A549 (cell line): ENCODE measurements at regions not wholly inside any gene's neighbourhood (a gene's known extent, or its start where the extent isn't known, plus 50 kb on each side); places are given as distances from the start of the nearest gene placed in this dataset.

Experiments used
- ATAC-seq, 2 experiments: fragments of 200-7000 bp in 1 of 2; fragments of >200 bp in 1 of 2; cut with Nextera tagmentation in 1 of 2; cut with Tn5 transposase in 1 of 2; 3 replicates each; pipeline versions ENCODE4 v1.8.0 to v1.9.1; 2018 to 2020; ENCODE audit warnings: mild to moderate bottlenecking in 1 of 2, moderate library complexity in 1 of 2
- CTCF ChIA-PET: fragments of 300-600 bp; sonication (Branson Sonifier 250); formaldehyde crosslinking; extraction: SDS; loops from one replicate; lab custom pipeline; 2021; ENCODE audit warnings: antibody characterized with exemption, inconsistent platforms; lab: Yijun Ruan, JAX
- POLR2A ChIA-PET: fragments of 350-600 bp; formaldehyde crosslinking; extraction: SDS; loops from one replicate; lab custom pipeline; 2021; ENCODE audit warnings: antibody characterized with exemption, inconsistent platforms; lab: Yijun Ruan, JAX
- DNase-seq, 2 experiments: peaks; one replicate each; pipeline versions ENCODE4 v3.0.0 to v3.0.0-alpha.2; 2011 to 2016; ENCODE audit warnings: low read depth in 1 of 2, low spot score in 1 of 2
- FAIRE-seq: peaks from 2 replicates; lab custom pipeline; 2011; peaks lifted over from hg19 to GRCh38; lab: Jason Lieb, UNC
- H3K27ac ChIP-seq, 2 experiments: fragments of >200 bp; sonication (Bioruptor Twin); formaldehyde crosslinking; 3 replicates each; pipeline ENCODE4 v1.5.1; 2016 to 2017
- H3K4me1 ChIP-seq: fragments of >200 bp; sonication (Bioruptor Twin); formaldehyde crosslinking; 3 replicates; pipeline ENCODE4 v1.6.1; 2016
- H3K4me2 ChIP-seq: fragments of >200 bp; sonication (Bioruptor Twin); formaldehyde crosslinking; 3 replicates; pipeline ENCODE4 v1.6.1; 2016
- H3K4me3 ChIP-seq: fragments of >200 bp; sonication (Bioruptor Twin); formaldehyde crosslinking; 3 replicates; pipeline ENCODE4 v1.5.1; 2016
- H3K9me3 ChIP-seq: fragments of >200 bp; sonication (Bioruptor Twin); formaldehyde crosslinking; 3 replicates; pipeline ENCODE4 v1.6.1; 2016
- BHLHE40 ChIP-seq: IDR thresholded peaks from 2 replicates; pipeline ENCODE4 v1.6.1; 2012; ENCODE audit warnings: low read depth, low read length, inconsistent platforms
- EHF ChIP-seq: fragments of 250-450 bp; sonication (Bioruptor Pico); IDR thresholded peaks from 2 replicates; pipeline ENCODE4 v1.5.0; 2020; ENCODE audit warnings: mild to moderate bottlenecking
- EP300 ChIP-seq, 2 experiments: fragments of >200 bp; sonication (Bioruptor Twin); formaldehyde crosslinking; IDR thresholded peaks; 2 replicates in 1 of 2; 3 replicates in 1 of 2; pipeline ENCODE4 v1.6.1; 2016 to 2017
- FOXS1 ChIP-seq: fragments of 250-450 bp; sonication (Bioruptor Pico); IDR thresholded peaks from 2 replicates; pipeline ENCODE4 v1.5.0; 2020; ENCODE audit warnings: mild to moderate bottlenecking, moderate library complexity
- GATA3 ChIP-seq: IDR thresholded peaks from 2 replicates; pipeline ENCODE4 v1.6.1; 2012; ENCODE audit warnings: borderline replicate concordance
- HOXB13 ChIP-seq: fragments of 250-450 bp; sonication (Bioruptor Pico); IDR thresholded peaks from 2 replicates; pipeline ENCODE4 v1.5.0; 2020; ENCODE audit warnings: low read depth, mild to moderate bottlenecking, moderate library complexity
- JUN ChIP-seq, 2 experiments: fragments of >200 bp; sonication (Bioruptor Twin); formaldehyde crosslinking; IDR thresholded peaks; 2 replicates in 1 of 2; 3 replicates in 1 of 2; pipeline ENCODE4 v1.6.1; 2016 to 2017
- KDM5A ChIP-seq: fragments of 200-600 bp; sonication (generic); IDR thresholded peaks from 2 replicates; pipeline ENCODE4 v1.6.1; 2016; ENCODE audit warnings: antibody characterized with exemption, mild to moderate bottlenecking
- NPAS2 ChIP-seq: fragments of 250-450 bp; sonication (Bioruptor Pico); IDR thresholded peaks from 2 replicates; pipeline ENCODE4 v1.8.0; 2022; ENCODE audit warnings: mild to moderate bottlenecking, moderate library complexity, borderline replicate concordance
- NR3C1 ChIP-seq: fragments of >200 bp; sonication (Bioruptor Twin); formaldehyde crosslinking; IDR thresholded peaks from 3 replicates; pipeline ENCODE4 v1.6.1; 2017
- SMC3 ChIP-seq: fragments of >200 bp; sonication (Bioruptor Twin); formaldehyde crosslinking; IDR thresholded peaks from 3 replicates; pipeline ENCODE4 v1.6.1; 2018; ENCODE audit warnings: inconsistent platforms
- SREBF2 ChIP-seq: fragments of 450-650 bp; IDR thresholded peaks from 2 replicates; pipeline ENCODE4 v1.6.1; 2014; ENCODE audit warnings: mild to moderate bottlenecking, moderate library complexity
- WGBS: methylation state at CpG from one replicate; pipeline ENCODE4 v1.1.6; 2017; ENCODE audit errors: missing lambda C conversion rate; 5-methylcytosine and 5-hydroxymethylcytosine counted together
- TF ChIP-seq, protein P1 (sequence below): IDR thresholded peaks from 2 replicates; pipeline ENCODE4 v1.6.1; 2012
- TF ChIP-seq, protein P2 (sequence below): fragments of 200-600 bp; sonication (generic); IDR thresholded peaks from 2 replicates; pipeline ENCODE4 v1.6.1; 2016; ENCODE audit warnings: antibody characterized with exemption, mild to moderate bottlenecking, moderate library complexity
- TF ChIP-seq, protein P3 (sequence below): fragments of 450-650 bp; IDR thresholded peaks from 2 replicates; pipeline ENCODE4 v1.6.1; 2014; ENCODE audit warnings: antibody characterized with exemption
- TF ChIP-seq, protein P4 (sequence below): fragments of 150-350 bp; IDR thresholded peaks from 2 replicates; pipeline ENCODE4 v1.6.1; 2014; ENCODE audit warnings: low read depth, mild to moderate bottlenecking, low read length
- TF ChIP-seq, protein P5 (sequence below): fragments of 250-450 bp; sonication (Bioruptor Pico); IDR thresholded peaks from 2 replicates; pipeline ENCODE4 v1.5.0; 2021; ENCODE audit warnings: mild to moderate bottlenecking, moderate library complexity, borderline replicate concordance
- TF ChIP-seq, protein P6 (sequence below): fragments of >200 bp; sonication (Bioruptor Twin); formaldehyde crosslinking; IDR thresholded peaks from 3 replicates; pipeline ENCODE4 v1.6.1; 2016
- TF ChIP-seq, protein P7 (sequence below): fragments of >200 bp; sonication (Bioruptor Twin); formaldehyde crosslinking; IDR thresholded peaks from 2 replicates; pipeline ENCODE4 v1.6.1; 2016

DNA sequence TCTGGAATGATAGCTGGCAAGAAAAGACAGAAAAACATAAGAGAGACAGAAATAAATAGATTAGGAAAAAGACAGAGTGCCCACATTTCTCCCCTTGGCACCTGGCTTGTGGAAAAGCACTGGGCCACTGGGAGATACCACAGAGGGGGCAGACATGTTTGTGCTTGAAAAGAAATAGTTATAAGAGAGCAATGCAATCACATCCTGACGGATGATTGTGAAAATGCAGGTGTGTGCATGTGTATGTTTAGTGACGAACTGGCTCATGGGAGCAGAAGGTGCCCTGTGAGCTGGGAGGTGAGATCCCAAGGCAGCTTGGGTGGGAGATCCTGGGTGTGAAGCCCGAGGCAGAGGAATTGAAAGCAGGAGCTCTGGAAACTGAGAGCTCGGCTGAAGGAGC is 617.9 kb downstream of the BCOR start:
- no peak for DNase-seq
- ChIA-PET CTCF (no interaction called here), POLR2A (no interaction called here)
- WGBS: 10% methylated on average over 4 of the region's 4 CpGs
- H3K4me3 ChIP-seq: no peak overlapping the region
- FAIRE-seq: no peak
- no peak overlapping the region for H3K27ac ChIP-seq
- H3K4me2 ChIP-seq: no peak overlapping the region
- TF ChIP-seq BHLHE40: no peak
- TF ChIP-seq, all 56 proteins: peak for 0
- H3K4me1 ChIP-seq: no peaks in the 10 kb centered on the region
- ATAC-seq: no peak
- H3K9me3 ChIP-seq: no peaks in the 10 kb centered on the region

DNA sequence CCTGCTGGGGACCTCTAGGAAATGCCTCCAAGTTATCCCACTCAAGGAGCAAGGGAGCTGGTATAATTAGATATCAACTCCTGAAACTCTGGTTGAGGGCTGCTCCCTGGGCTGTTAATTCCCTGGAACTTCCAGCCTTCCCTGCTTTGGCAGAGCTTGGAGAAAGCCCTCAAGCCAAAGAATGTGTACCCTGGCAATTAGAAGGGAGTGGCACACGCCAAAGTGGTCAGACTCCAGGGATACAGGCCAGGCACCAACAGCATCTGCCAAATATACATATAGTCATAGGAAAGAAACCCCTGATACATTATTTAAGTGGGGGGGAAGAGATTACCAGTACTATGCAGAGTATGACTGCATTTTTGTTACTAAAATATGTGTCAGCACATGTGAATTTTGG is 616.8 kb downstream of the BCOR start:
- TF ChIP-seq KDM5A: no peak
- TF ChIP-seq, protein P1, sequence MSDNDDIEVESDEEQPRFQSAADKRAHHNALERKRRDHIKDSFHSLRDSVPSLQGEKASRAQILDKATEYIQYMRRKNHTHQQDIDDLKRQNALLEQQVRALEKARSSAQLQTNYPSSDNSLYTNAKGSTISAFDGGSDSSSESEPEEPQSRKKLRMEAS: no peak
- TF ChIP-seq, protein P2, sequence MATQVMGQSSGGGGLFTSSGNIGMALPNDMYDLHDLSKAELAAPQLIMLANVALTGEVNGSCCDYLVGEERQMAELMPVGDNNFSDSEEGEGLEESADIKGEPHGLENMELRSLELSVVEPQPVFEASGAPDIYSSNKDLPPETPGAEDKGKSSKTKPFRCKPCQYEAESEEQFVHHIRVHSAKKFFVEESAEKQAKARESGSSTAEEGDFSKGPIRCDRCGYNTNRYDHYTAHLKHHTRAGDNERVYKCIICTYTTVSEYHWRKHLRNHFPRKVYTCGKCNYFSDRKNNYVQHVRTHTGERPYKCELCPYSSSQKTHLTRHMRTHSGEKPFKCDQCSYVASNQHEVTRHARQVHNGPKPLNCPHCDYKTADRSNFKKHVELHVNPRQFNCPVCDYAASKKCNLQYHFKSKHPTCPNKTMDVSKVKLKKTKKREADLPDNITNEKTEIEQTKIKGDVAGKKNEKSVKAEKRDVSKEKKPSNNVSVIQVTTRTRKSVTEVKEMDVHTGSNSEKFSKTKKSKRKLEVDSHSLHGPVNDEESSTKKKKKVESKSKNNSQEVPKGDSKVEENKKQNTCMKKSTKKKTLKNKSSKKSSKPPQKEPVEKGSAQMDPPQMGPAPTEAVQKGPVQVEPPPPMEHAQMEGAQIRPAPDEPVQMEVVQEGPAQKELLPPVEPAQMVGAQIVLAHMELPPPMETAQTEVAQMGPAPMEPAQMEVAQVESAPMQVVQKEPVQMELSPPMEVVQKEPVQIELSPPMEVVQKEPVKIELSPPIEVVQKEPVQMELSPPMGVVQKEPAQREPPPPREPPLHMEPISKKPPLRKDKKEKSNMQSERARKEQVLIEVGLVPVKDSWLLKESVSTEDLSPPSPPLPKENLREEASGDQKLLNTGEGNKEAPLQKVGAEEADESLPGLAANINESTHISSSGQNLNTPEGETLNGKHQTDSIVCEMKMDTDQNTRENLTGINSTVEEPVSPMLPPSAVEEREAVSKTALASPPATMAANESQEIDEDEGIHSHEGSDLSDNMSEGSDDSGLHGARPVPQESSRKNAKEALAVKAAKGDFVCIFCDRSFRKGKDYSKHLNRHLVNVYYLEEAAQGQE: no peak
- FAIRE-seq: no peak
- WGBS: 33% methylated on average over 1 of the region's 1 CpG
- no peak overlapping the region for H3K27ac ChIP-seq
- DNase-seq: no peak
- no peaks in the 10 kb centered on the region for H3K4me1 ChIP-seq
- POLR2A ChIA-PET: no interaction called here
- ATAC-seq: no peak
- H3K4me3 ChIP-seq: no peak overlapping the region
- no peaks in the 10 kb centered on the region for H3K9me3 ChIP-seq
- H3K4me2 ChIP-seq: no peak overlapping the region
- CTCF ChIA-PET: interaction anchor here (0.7 kb wide), 1 partner anchor 18 kb away, joined by 3 read pairs; no protein-coding TSS in a partner anchor

DNA sequence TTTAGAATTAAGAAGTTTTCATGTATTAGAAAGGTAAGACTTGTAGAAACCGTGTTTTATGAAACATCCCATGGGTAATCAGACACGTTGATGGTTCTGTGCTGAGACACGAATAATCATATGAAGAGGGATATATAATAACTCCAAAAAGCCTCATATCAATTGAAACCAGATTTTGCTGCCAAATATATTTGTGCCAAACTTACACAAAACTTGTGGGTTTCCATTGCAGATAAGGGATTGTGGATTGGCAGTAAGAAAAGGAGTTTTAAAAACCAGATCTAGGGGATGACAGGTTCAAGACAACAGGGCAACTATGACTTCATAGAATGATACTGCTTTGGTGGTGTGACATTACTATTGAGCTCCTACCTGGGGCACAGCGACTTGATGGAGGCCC is 616.1 kb downstream of the BCOR start:
- no peak for ATAC-seq

DNA sequence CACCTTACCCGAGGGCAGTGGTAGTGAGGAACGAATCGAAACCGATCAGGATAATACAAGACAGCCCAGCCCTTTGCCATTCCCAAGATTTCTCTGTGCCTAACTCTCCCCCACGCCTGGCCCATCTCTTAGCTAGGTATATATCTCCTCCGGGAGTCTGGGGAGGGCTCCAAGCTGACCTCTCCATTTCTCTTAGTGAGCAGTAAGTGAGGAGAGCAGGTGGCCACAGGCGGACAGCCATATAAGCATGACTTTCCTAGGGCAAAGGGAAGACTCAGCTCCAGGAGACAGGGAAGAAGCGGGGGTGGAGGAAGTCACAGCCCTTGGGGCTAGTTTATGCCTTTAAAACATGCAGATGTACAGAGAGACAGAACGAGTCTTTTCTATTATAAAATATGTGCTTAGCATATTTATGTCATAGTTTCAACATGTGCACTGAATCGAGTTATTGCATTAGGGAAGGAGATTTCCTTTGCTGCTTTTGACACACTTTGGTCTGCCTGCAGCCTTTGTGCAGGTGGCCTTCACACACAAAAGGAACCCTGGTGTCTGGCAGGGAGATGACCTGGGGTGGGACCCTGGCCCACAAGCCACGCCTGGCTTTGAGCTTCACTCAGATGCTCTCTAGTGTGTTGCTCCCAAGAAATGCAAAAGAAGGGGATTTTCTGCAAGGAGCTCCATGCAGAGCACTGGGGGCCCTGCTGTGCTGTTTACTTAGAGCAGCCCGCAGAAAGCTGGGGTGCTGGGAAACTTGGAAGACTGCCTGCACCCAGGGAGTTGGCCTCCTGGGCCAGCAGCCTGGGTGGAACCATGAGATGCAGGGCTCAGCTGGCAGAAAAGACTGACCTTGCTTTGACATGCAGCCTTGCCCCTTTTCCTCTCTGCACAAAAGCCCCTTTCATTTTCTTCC is 613.3 kb downstream of the BCOR start:
- POLR2A ChIA-PET: no interaction called here
- CTCF ChIA-PET: interaction anchor here (1.3 kb wide), 1 partner anchor 8 kb away, joined by 4 read pairs; no protein-coding TSS in a partner anchor
- Histone ChIP-seq H3K9me3 (no peaks in the 10 kb centered on the region), H3K27ac (no peak overlapping the region), H3K4me3 (no peak overlapping the region), H3K4me1 (no peaks in the 10 kb centered on the region), H3K4me2 (no peak overlapping the region)
- DNase-seq (no peak), ATAC-seq (no peak), FAIRE-seq (no peak)
- WGBS: 27% methylated on average over 12 of the region's 12 CpGs
- TF ChIP-seq, protein P3, sequence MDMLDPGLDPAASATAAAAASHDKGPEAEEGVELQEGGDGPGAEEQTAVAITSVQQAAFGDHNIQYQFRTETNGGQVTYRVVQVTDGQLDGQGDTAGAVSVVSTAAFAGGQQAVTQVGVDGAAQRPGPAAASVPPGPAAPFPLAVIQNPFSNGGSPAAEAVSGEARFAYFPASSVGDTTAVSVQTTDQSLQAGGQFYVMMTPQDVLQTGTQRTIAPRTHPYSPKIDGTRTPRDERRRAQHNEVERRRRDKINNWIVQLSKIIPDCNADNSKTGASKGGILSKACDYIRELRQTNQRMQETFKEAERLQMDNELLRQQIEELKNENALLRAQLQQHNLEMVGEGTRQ: no peak
- no peak for TF ChIP-seq HOXB13 (CRISPR knock-in tag)
- TF ChIP-seq FOXS1 (CRISPR knock-in tag): no peak
- TF ChIP-seq NR3C1: no peak
- no peak for TF ChIP-seq EP300 (IDR thresholded peaks at IDR 0.05)
- no peak for TF ChIP-seq SREBF2
- TF ChIP-seq, protein P4, sequence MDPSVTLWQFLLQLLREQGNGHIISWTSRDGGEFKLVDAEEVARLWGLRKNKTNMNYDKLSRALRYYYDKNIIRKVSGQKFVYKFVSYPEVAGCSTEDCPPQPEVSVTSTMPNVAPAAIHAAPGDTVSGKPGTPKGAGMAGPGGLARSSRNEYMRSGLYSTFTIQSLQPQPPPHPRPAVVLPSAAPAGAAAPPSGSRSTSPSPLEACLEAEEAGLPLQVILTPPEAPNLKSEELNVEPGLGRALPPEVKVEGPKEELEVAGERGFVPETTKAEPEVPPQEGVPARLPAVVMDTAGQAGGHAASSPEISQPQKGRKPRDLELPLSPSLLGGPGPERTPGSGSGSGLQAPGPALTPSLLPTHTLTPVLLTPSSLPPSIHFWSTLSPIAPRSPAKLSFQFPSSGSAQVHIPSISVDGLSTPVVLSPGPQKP: no peak
- TF ChIP-seq EHF: no peak
- no peak for TF ChIP-seq GATA3
- TF ChIP-seq, protein P5, sequence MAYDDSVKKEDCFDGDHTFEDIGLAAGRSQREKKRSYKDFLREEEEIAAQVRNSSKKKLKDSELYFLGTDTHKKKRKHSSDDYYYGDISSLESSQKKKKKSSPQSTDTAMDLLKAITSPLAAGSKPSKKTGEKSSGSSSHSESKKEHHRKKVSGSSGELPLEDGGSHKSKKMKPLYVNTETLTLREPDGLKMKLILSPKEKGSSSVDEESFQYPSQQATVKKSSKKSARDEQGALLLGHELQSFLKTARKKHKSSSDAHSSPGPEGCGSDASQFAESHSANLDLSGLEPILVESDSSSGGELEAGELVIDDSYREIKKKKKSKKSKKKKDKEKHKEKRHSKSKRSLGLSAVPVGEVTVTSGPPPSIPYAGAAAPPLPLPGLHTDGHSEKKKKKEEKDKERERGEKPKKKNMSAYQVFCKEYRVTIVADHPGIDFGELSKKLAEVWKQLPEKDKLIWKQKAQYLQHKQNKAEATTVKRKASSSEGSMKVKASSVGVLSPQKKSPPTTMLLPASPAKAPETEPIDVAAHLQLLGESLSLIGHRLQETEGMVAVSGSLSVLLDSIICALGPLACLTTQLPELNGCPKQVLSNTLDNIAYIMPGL (CRISPR knock-in tag): no peak
- no peak for TF ChIP-seq SMC3
- no peak for TF ChIP-seq KDM5A

More for the DNA sequence above, 616.1 kb downstream of the BCOR start:
- H3K9me3 ChIP-seq: no peaks in the 10 kb centered on the region
- CTCF ChIA-PET: interaction anchor here (0.5 kb wide), 1 partner anchor 656 kb away, joined by 4 read pairs; no protein-coding TSS in a partner anchor
- WGBS: 3% methylated on average over 4 of the region's 4 CpGs
- H3K27ac ChIP-seq: no peak overlapping the region
- FAIRE-seq (peak; percentile 32), DNase-seq (no peak)
- POLR2A ChIA-PET: no interaction called here
- H3K4me2 ChIP-seq: no peak overlapping the region
- H3K4me3 ChIP-seq: no peak overlapping the region
- no peak for TF ChIP-seq BHLHE40
- no peak for TF ChIP-seq NPAS2 (CRISPR knock-in tag)
- TF ChIP-seq, protein P6, sequence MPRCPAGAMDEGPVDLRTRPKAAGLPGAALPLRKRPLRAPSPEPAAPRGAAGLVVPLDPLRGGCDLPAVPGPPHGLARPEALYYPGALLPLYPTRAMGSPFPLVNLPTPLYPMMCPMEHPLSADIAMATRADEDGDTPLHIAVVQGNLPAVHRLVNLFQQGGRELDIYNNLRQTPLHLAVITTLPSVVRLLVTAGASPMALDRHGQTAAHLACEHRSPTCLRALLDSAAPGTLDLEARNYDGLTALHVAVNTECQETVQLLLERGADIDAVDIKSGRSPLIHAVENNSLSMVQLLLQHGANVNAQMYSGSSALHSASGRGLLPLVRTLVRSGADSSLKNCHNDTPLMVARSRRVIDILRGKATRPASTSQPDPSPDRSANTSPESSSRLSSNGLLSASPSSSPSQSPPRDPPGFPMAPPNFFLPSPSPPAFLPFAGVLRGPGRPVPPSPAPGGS: no peak
- no peak for TF ChIP-seq JUN (IDR thresholded peaks at IDR 0.05)
- TF ChIP-seq, protein P7, sequence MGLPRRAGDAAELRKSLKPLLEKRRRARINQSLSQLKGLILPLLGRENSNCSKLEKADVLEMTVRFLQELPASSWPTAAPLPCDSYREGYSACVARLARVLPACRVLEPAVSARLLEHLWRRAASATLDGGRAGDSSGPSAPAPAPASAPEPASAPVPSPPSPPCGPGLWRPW: no peak
- TF ChIP-seq, all 56 proteins: peak for 0
- no peaks in the 10 kb centered on the region for H3K4me1 ChIP-seq
